Kidney tubule cell (primary cell): ENCODE measurements at regions not wholly inside any gene's neighbourhood (a gene's known extent, or its start where the extent isn't known, plus 50 kb on each side); places are given as distances from the start of the nearest gene placed in this dataset.
A peak's percentile ranks its signal among the peaks of the same experiment; 100 is the strongest.

Source experiments
- DNase-seq: peaks from one replicate; pipeline ENCODE4 v3.0.0-alpha.2; 2018; ENCODE audit warnings: low spot score

DNA sequence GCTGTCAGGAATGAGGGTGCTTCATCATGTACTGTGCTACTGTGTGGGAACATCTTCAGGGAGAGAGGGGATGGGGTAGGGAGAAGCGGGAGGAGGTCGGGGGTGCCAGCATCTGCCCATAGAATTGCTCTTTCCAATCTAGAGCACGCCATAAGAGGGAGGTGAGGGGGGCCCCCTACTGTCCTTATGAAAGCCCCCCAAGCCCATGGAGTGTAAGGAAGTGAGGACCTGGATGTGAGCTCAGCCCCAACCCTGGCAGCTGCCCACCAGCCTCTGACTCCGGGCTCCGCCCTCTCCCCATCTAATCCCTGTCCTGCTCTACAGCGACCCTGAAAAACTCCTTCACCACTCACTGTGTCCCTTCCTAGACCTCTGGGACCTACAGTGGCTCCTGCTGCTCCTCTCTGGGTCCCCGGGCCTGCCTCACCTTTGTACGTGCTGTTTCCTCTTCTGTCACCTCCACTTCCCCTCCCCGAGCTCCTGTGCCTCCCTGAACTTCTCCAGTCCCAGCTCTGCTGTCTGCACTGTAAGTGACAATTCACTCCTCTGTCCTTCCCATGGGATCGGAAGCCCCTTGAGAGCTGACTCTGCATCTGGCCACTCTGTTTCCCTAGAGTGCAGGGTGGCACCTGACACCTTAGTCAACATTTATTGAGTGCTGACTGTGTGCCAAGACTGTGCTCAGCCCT, 269.4 kb downstream of the PTPRU start:
- DNase-seq = no peak

DNA sequence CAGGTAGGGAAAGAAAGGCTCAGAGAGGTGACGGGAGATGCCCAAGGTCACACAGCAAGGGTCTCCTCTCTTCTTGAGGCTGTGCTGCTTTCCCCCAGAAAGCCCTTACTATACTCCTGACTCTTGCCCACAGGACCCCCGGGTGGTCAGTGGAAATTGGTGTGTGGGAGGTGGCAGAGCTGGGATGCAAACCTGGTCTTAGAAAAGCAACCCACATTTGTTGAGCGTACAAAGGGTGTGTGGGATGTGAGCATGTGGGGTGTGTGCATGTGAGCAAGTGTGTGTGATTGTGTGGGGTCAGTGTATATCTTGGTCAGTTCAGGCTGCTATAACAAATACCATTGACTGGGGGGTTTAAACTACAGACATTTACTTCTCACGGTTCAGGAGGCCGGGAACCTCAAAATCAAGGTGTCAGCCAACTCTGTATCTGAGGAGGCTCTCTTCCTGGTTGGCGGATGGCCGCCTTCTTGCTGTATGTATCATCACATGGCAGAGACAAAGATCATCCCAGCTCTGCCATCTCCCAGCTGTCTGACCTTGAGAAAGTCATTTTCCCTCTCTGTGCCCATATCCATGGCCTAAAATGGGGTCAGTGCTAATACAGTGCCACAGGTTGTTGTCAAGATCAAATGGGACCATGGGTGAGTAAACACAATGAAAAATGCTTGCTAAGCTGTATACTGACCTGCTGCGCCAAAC, 268.5 kb downstream of the PTPRU start:
- no peak for DNase-seq

DNA sequence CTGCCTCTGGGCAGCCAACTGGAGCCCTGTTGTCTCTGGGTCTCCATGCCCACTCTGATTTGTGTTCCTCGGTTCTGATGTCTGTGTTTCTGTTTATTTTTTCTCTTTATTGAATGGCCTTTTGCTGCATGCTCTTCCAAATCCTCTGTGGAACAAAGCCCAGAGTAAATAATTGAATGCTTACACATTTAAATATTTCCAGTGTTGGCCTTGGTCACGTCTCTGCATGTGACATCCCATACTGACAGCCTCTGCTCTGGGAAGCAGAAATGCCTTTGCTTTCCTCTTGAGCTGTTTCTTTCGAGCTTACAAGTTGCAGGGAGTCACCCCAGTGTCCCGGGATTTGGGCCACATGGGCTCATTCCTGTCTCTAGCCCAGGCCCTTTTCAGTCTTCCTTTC, 267.9 kb downstream of the PTPRU start:
- DNase-seq = no peak

DNA sequence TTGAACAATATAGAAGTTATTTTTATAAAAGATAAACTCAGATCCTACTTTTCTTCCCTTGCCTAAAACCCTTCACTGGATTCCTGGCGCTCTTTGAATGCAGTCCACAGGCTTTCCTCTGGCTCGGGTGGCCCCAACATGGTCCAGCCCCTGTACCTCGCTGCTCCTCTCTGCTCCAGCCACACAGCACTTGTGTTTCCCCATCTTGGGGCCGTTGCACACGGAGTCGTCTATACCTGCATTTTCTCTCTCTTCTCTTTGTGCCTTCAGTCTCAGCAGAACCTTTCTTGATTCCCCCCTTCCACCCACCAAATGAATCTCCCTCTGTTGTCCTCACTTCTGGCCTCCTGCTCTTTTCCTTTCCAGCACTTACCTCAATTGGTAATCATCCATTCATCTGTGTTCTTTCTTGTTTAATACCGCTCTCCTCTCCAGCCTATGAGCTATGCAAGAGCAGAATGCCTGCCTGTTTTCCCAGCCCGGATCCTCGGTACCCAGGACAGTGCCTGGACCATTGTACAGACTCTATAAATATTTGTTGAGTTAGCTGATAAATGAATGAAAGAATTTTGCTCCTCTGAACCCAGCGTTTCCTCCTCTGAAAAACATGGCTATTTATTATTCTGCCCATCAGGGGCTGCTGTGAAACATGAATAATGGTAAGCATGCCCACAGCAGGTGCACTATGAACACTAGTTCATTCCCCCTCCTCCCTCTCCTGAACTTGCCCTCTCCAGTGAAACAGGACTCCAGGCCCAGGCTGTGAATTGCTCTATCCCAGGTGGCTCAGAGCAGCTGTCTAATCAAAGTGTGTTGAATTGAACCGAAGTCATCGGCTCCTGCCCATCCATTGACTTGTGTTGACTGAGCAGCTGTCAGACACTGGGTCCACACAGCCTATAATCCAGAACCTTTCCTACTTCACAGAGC, 266.9 kb downstream of the PTPRU start:
- DNase-seq = no peak

- DNase-seq = no peak
These were observed 266.0 kb downstream of the PTPRU start for GRCh38 chr1:29502225-29502910.

GRCh38 chr1:29501227-29501976, 265.1 kb downstream of the PTPRU start:
- DNase-seq = no peak

DNA sequence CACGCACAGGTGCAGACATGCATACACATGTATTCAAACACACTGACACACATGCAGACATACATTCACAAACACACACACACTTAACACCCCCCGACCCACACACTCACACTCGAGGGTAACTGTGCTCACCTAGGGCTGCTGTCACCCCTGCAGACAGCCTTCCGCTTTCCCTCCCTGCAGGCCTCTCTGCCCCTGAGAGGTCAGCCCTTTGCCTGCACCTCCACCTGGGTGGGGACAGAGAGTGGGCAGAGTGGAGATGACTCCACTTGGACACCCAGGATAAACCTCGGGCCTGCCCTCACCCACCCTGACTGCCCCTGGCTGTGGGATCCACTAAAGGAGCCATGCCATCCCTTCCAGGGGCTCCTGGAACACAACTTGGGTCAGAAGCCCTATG, 264.3 kb downstream of the PTPRU start:
- DNase-seq = no peak

DNA sequence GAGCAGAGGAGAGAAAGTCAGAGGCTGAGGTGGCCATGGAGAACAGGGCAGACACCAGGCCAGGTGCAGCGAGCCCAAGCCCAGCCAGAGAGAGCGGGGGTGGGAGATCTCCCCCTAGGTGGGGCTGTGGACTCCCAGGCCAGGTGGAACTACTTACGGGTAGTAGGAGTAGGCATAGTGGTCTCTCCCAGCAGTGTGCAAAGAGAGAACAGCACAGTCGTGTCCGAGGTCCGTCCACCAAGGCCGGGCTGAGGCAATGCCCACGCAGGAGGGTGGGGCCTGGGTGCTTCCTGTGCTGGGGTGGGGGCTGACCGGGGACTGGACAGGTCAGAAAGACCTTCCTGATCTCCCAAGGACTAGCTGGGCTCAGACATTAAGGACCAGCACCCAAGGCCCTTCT, 263.7 kb downstream of the PTPRU start:
- no peak for DNase-seq

DNA sequence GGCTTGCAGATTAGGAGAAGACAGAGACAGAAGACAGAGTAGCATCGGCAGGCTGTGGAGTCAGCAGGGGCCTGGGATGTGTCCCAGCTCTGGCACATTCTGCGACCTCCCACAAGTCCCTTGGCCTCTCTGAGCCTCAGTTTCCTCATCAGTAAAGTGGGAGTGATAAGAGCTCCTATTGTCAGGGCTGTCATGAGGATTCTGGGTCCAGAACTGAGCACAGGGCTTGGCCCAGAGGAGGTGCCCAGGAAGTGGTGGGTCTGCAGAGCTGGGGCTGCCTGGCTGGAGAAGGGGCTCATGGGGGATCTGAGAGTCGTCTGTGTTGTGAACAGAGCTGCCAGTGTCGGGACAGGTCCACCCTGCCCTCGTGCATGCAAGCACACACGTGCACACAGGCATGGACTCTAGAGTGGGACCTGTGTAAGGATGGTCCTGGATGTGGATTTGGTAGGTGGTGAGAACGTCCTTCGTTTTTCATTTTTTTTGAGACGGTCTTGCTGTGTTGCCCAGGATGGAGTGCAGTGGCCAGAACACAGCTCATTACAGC, 262.9 kb downstream of the PTPRU start:
- DNase-seq = no peak

GRCh38 chr1:29498126-29499103, 262.1 kb downstream of the PTPRU start:
- DNase-seq = peak; percentile 9

GRCh38 chr1:29497395-29498125, 261.2 kb downstream of the PTPRU start:
- DNase-seq = no peak

- no peak for DNase-seq
These were observed 260.4 kb downstream of the PTPRU start for GRCh38 chr1:29496701-29497100.

DNA sequence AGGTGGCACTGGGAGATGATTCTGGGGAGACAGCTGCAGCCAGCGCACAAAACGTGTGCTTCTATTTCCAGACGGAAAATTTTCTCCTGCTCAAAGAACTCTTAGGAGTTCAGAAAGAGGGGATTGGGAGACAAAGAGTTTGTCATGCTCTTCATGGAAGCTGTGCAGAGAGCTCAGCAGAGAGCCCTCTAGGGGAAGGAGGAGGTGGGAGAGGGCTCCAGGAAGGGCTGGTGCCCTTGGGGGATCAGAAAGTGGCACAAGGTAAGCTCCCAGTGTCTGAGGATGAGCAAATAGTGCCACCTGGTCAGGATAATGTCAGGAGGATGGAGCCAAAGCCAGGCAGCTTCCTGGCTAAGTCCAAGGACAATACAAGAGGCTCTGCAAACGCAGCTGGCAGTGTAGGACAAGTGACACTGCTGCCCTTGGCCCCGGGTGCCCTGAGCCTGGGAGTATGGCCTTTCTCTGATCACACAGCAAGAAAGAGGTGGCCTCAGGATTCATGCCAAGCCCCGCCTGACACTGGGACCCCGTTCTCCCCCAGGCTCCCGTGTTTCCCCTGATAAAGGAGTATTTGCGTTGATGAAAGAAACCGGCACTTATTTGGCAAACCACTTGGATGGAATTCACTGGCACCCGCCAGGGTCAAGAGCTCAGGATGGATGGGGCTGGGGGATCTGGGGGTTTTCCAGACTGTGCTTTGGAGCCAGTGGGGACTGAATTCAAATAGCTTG, 254.0 kb downstream of the PTPRU start:
- DNase-seq = no peak

DNA sequence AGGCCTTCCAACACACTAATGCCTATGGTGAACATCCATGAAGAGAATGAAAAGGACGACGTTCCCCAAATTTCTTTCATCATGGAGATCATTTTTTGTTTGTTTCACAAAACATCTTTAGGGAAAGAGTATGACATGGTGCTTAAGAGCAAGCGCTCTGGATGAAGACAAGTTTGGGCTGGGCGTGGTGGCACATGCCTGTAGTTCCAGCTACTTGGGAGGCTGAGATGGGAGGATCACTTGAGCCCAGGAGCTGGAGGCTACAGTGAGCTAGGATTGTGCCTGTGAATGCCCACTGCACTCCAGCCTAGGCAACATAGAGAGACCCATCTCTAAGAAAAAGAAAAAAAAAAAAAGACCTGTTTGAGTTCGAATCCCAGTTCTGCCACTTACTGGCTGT, 253.1 kb downstream of the PTPRU start:
- DNase-seq = no peak

GRCh38 chr1:29488794-29489311, 252.5 kb downstream of the PTPRU start:
- no peak for DNase-seq

DNA sequence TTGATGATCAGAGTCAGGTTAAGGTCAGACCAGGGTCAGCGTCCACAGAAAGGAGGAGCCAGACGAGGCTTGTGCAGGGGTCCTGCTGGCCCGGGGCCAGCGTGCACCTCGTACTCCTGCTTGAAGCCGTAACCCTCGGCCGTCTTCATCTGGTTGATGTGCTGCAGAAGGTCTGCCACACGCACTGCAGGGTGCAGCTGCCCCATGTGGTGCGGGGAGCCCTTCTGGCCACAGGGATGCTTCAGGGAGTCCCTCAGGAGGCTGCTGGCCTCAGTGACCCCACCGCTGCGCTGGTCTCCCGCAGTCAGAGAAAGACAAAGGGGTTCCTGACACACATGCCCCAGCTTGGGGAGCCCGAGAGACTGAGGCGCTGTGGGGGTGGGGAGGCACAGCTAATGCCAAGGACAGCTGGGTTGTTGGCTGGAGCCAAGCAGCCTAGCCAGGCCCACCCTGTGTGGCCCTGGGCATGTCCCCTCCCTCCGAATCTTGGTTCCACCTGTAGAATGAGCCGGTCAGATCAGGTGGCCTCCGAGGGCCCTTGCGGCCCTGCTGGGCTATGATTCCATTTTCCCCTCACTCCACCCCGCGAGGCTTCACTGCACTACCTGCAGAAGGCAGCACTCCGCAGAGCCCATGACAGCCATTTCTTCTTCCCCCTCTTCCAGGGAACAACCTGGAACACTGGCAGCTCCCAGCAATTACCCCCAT, 251.9 kb downstream of the PTPRU start:
- DNase-seq = no peak

- no peak for DNase-seq
These were observed 251.0 kb downstream of the PTPRU start for GRCh38 chr1:29487291-29487690.
